Nephron progenitor cell (in vitro differentiated cells): ENCODE measurements at regions not wholly inside any gene's neighbourhood (a gene's known extent, or its start where the extent isn't known, plus 50 kb on each side); places are given as distances from the start of the nearest gene placed in this dataset.

Experiments
- DNase-seq: peaks from one replicate; pipeline ENCODE4 v3.0.0; 2021
- H3K27ac Mint-ChIP-seq: 2 replicates; pipeline ENCODE4 v1.8.0; 2021; ENCODE audit warnings: mild to moderate bottlenecking, moderate library complexity, mixed read lengths
- H3K27me3 Mint-ChIP-seq: 2 replicates; pipeline ENCODE4 v1.8.0; 2021; ENCODE audit warnings: mild to moderate bottlenecking, low read depth, mixed read lengths; ENCODE audit not compliant: poor library complexity
- H3K36me3 Mint-ChIP-seq: 2 replicates; pipeline ENCODE4 v1.8.0; 2021; ENCODE audit warnings: low read depth, mixed read lengths
- H3K4me1 Mint-ChIP-seq: 2 replicates; pipeline ENCODE4 v1.8.0; 2021; ENCODE audit warnings: mixed read lengths
- H3K4me3 Mint-ChIP-seq: 2 replicates; pipeline ENCODE4 v1.8.0; 2021; ENCODE audit warnings: mild to moderate bottlenecking, moderate library complexity, mixed read lengths
- H3K9me3 Mint-ChIP-seq: 2 replicates; pipeline ENCODE4 v1.8.0; 2021; ENCODE audit warnings: mild to moderate bottlenecking, moderate library complexity, mixed read lengths
- CTCF ChIP-seq: fragments of 200-600 bp; sonication (generic); IDR thresholded peaks from 2 replicates; pipeline ENCODE4 v1.5.0; 2021; ENCODE audit warnings: antibody characterized with exemption

GRCh38 chr4:3382251-3382650 lies 59.5 kb upstream of the HGFAC start:
- no peak for TF ChIP-seq CTCF
- peaks cover 49% of the 10 kb centered on the region for H3K9me3 Mint-ChIP-seq
- no peaks in the 10 kb centered on the region for H3K27me3 Mint-ChIP-seq
- no peak overlapping the region for H3K27ac Mint-ChIP-seq
- peaks cover 35% of the 10 kb centered on the region for H3K4me1 Mint-ChIP-seq
- H3K4me3 Mint-ChIP-seq: no peak overlapping the region
- H3K36me3 Mint-ChIP-seq: peaks cover 51% of the 10 kb centered on the region
- no peak for DNase-seq

- TF ChIP-seq CTCF: no peak
- Mint-ChIP-seq H3K4me1 (peaks cover 57% of the 10 kb centered on the region), H3K27ac (no peak overlapping the region), H3K4me3 (no peak overlapping the region), H3K27me3 (no peaks in the 10 kb centered on the region), H3K9me3 (peaks cover 29% of the 10 kb centered on the region), H3K36me3 (peaks cover 30% of the 10 kb centered on the region)
- no peak for DNase-seq
Observed at GRCh38 chr4:3384391-3384770, 57.4 kb upstream of the HGFAC start.

GRCh38 chr4:3384771-3385710 lies 56.7 kb upstream of the HGFAC start:
- peaks cover 23% of the 10 kb centered on the region for H3K36me3 Mint-ChIP-seq
- H3K27me3 Mint-ChIP-seq: no peaks in the 10 kb centered on the region
- DNase-seq: no peak
- peaks cover 23% of the 10 kb centered on the region for H3K9me3 Mint-ChIP-seq
- H3K27ac Mint-ChIP-seq: peak overlapping the region; percentile 62
- TF ChIP-seq CTCF: no peak
- peaks cover 63% of the 10 kb centered on the region for H3K4me1 Mint-ChIP-seq
- H3K4me3 Mint-ChIP-seq: no peak overlapping the region

- Mint-ChIP-seq H3K36me3 (peaks cover 17% of the 10 kb centered on the region), H3K27me3 (peaks cover 4% of the 10 kb centered on the region), H3K27ac (peak overlapping the region; percentile 62), H3K4me1 (peaks cover 72% of the 10 kb centered on the region), H3K9me3 (peaks cover 14% of the 10 kb centered on the region), H3K4me3 (peak overlapping the region; percentile 51)
- DNase-seq: no peak
- no peak for TF ChIP-seq CTCF
Observed at GRCh38 chr4:3385711-3386420, 55.9 kb upstream of the HGFAC start.

GRCh38 chr4:3386526-3386925 lies 55.2 kb upstream of the HGFAC start:
- DNase-seq: no peak
- H3K27ac Mint-ChIP-seq: no peak overlapping the region
- H3K36me3 Mint-ChIP-seq: peaks cover 11% of the 10 kb centered on the region
- peak overlapping the region; percentile 37 for H3K4me3 Mint-ChIP-seq
- H3K27me3 Mint-ChIP-seq: peaks cover 4% of the 10 kb centered on the region
- TF ChIP-seq CTCF: no peak
- H3K4me1 Mint-ChIP-seq: peaks cover 78% of the 10 kb centered on the region
- H3K9me3 Mint-ChIP-seq: peaks cover 8% of the 10 kb centered on the region
